ENCODE measurements at regions not wholly inside any gene's neighbourhood (a gene's known extent, or its start where the extent isn't known, plus 50 kb on each side); places are given as distances from the start of the nearest gene placed in this dataset.

GRCh38 chr2:221716426-221717303, 144.6 kb upstream of the EPHA4 start:
- no peak for DNase-seq
- TF ChIP-seq CTCF (IDR thresholded peaks at IDR 0.05), result no peak
- Mint-ChIP-seq H3K36me3 (ENCODE audit: low read depth) (peaks cover 5% of the 10 kb centered on the region), H3K4me1 (peaks cover 17% of the 10 kb centered on the region), H3K27me3 (ENCODE audit: low read depth, poor library complexity) (peaks cover 3% of the 10 kb centered on the region), H3K27ac (no peak overlapping the region), H3K4me3 (no peak overlapping the region), H3K9me3 (peaks cover 6% of the 10 kb centered on the region)

- H3K4me1 Mint-ChIP-seq, result peaks cover 17% of the 10 kb centered on the region
- DNase-seq, result no peak
- TF ChIP-seq CTCF (IDR thresholded peaks at IDR 0.05), result no peak
- H3K27ac Mint-ChIP-seq, result no peak overlapping the region
- H3K27me3 Mint-ChIP-seq (ENCODE audit: low read depth, poor library complexity), result peaks cover 3% of the 10 kb centered on the region
- H3K36me3 Mint-ChIP-seq (ENCODE audit: low read depth), result peaks cover 5% of the 10 kb centered on the region
- H3K4me3 Mint-ChIP-seq, result no peak overlapping the region
- peaks cover 6% of the 10 kb centered on the region for H3K9me3 Mint-ChIP-seq
These were observed 143.6 kb upstream of the EPHA4 start for GRCh38 chr2:221715523-221716247.

- no peak for DNase-seq
- H3K27ac Mint-ChIP-seq, result no peak overlapping the region
- no peaks in the 10 kb centered on the region for H3K9me3 Mint-ChIP-seq
- H3K27me3 Mint-ChIP-seq (ENCODE audit: low read depth, poor library complexity), result no peaks in the 10 kb centered on the region
- no peak for TF ChIP-seq CTCF (IDR thresholded peaks at IDR 0.05)
- no peak overlapping the region for H3K4me3 Mint-ChIP-seq
- no peaks in the 10 kb centered on the region for H3K36me3 Mint-ChIP-seq (ENCODE audit: low read depth)
- peaks cover 17% of the 10 kb centered on the region for H3K4me1 Mint-ChIP-seq
These were observed 138.6 kb upstream of the EPHA4 start for GRCh38 chr2:221710744-221711143.

GRCh38 chr2:221708902-221709301, 136.8 kb upstream of the EPHA4 start:
- H3K4me1 Mint-ChIP-seq, result peaks cover 10% of the 10 kb centered on the region
- TF ChIP-seq CTCF (IDR thresholded peaks at IDR 0.05), result no peak
- DNase-seq, result no peak
- H3K27me3 Mint-ChIP-seq (ENCODE audit: low read depth, poor library complexity), result no peaks in the 10 kb centered on the region
- H3K9me3 Mint-ChIP-seq, result no peaks in the 10 kb centered on the region
- H3K36me3 Mint-ChIP-seq (ENCODE audit: low read depth), result no peaks in the 10 kb centered on the region
- H3K4me3 Mint-ChIP-seq, result no peak overlapping the region
- H3K27ac Mint-ChIP-seq, result no peak overlapping the region

GRCh38 chr2:221705185-221705877, 133.2 kb upstream of the EPHA4 start:
- Mint-ChIP-seq H3K9me3 (no peaks in the 10 kb centered on the region), H3K27ac (no peak overlapping the region), H3K4me1 (no peaks in the 10 kb centered on the region), H3K36me3 (ENCODE audit: low read depth) (no peaks in the 10 kb centered on the region), H3K4me3 (no peak overlapping the region), H3K27me3 (ENCODE audit: low read depth, poor library complexity) (no peaks in the 10 kb centered on the region)
- no peak for DNase-seq
- no peak for TF ChIP-seq CTCF (IDR thresholded peaks at IDR 0.05)
